Activated CD4-positive, alpha-beta T cell treated with anti-CD3 and anti-CD28 coated beads, Interleukin-2, amount 50 U/mL, for 48 hours (primary cell): ENCODE measurements at regions not wholly inside any gene's neighbourhood (a gene's known extent, or its start where the extent isn't known, plus 50 kb on each side); places are given as distances from the start of the nearest gene placed in this dataset.
"Not testable (repeated sequence)": the region's sequence is repeated elsewhere in the genome, so short reads cannot be mapped to it uniquely, and the experiment has no call there.

ENCODE experiments used
- DNase-seq, 2 experiments: peaks; one replicate each; pipeline ENCODE4 v3.0.0-alpha.2; 2020

- DNase-seq = no peak
Observed at GRCh38 chr5:124538931-124539330, 207.5 kb downstream of the ZNF608 start.

GRCh38 chr5:124538191-124538590, 208.2 kb downstream of the ZNF608 start:
- no peak for DNase-seq

GRCh38 chr5:124537522-124537921, 208.9 kb downstream of the ZNF608 start:
- no peak for DNase-seq

- DNase-seq = no peak
Observed at GRCh38 chr5:124537107-124537506, 209.3 kb downstream of the ZNF608 start.

GRCh38 chr5:124536333-124536732, 210.1 kb downstream of the ZNF608 start:
- DNase-seq = no peak

- no peak for DNase-seq
Observed at GRCh38 chr5:124530916-124531315, 215.5 kb downstream of the ZNF608 start.

GRCh38 chr5:124528838-124529237, 217.6 kb downstream of the ZNF608 start:
- no peak for DNase-seq

GRCh38 chr5:124527220-124527991, 219.0 kb downstream of the ZNF608 start:
- DNase-seq = no peak

- not testable (repeated sequence) for DNase-seq
Observed at GRCh38 chr5:124526079-124526478, 220.4 kb downstream of the ZNF608 start.

- no peak for DNase-seq
Observed at GRCh38 chr5:124524552-124525232, 221.7 kb downstream of the ZNF608 start.

GRCh38 chr5:124523897-124524296, 222.5 kb downstream of the ZNF608 start:
- DNase-seq = no peak

GRCh38 chr5:124522992-124523391, 223.4 kb downstream of the ZNF608 start:
- DNase-seq = no peak

- no peak for DNase-seq
Observed at GRCh38 chr5:124521461-124522230, 224.8 kb downstream of the ZNF608 start.

GRCh38 chr5:124519396-124519795, 227.0 kb downstream of the ZNF608 start:
- no peak for DNase-seq

- no peak for DNase-seq
Observed at GRCh38 chr5:124516567-124516966, 229.9 kb downstream of the ZNF608 start.

GRCh38 chr5:124515497-124516245, 230.8 kb downstream of the ZNF608 start:
- no peak for DNase-seq

- no peak for DNase-seq
Observed at GRCh38 chr5:124514956-124515355, 231.5 kb downstream of the ZNF608 start.

- DNase-seq = no peak
Observed at GRCh38 chr5:124512952-124513632, 233.3 kb downstream of the ZNF608 start.

- DNase-seq = no peak
Observed at GRCh38 chr5:124512236-124512635, 234.2 kb downstream of the ZNF608 start.

- DNase-seq = no peak
Observed at GRCh38 chr5:124511791-124512190, 234.6 kb downstream of the ZNF608 start.

- no peak for DNase-seq
Observed at GRCh38 chr5:124507688-124508087, 238.8 kb downstream of the ZNF608 start.
